ENCODE measurements at regions not wholly inside any gene's neighbourhood (a gene's known extent, or its start where the extent isn't known, plus 50 kb on each side); places are given as distances from the start of the nearest gene placed in this dataset.

- DNase-seq = no peak
Measured at GRCh38 chr7:106776618-106777347, 88.3 kb upstream of the PIK3CG start.

- DNase-seq = no peak
Measured at GRCh38 chr7:106777674-106778299, 87.3 kb upstream of the PIK3CG start.

- DNase-seq = no peak
Measured at GRCh38 chr7:106778656-106779250, 86.3 kb upstream of the PIK3CG start.

- DNase-seq = peak; percentile 12
Measured at GRCh38 chr7:106779877-106780276, 85.2 kb upstream of the PIK3CG start.

- DNase-seq = no peak
Measured at GRCh38 chr7:106781007-106781406, 84.1 kb upstream of the PIK3CG start.

GRCh38 chr7:106781828-106782544 lies 83.1 kb upstream of the PIK3CG start:
- DNase-seq = no peak

- no peak for DNase-seq
Measured at GRCh38 chr7:106783286-106783685, 81.8 kb upstream of the PIK3CG start.

GRCh38 chr7:106788637-106789036 lies 76.4 kb upstream of the PIK3CG start:
- no peak for DNase-seq

- no peak for DNase-seq
Measured at GRCh38 chr7:106791526-106791925, 73.6 kb upstream of the PIK3CG start.

- peak; percentile 7 for DNase-seq
Measured at GRCh38 chr7:106792233-106792926, 72.7 kb upstream of the PIK3CG start.

- DNase-seq = peak; percentile 42
Measured at GRCh38 chr7:106793015-106793975, 71.8 kb upstream of the PIK3CG start.

- DNase-seq = no peak
Measured at GRCh38 chr7:106794276-106795083, 70.6 kb upstream of the PIK3CG start.

GRCh38 chr7:106795084-106795876 lies 69.8 kb upstream of the PIK3CG start:
- DNase-seq = no peak

- no peak for DNase-seq
Measured at GRCh38 chr7:106795877-106796231, 69.2 kb upstream of the PIK3CG start.

- peak; percentile 10 for DNase-seq
Measured at GRCh38 chr7:106797937-106798336, 67.1 kb upstream of the PIK3CG start.

- DNase-seq = no peak
Measured at GRCh38 chr7:106802589-106802988, 62.5 kb upstream of the PIK3CG start.

GRCh38 chr7:106806556-106806955 lies 58.5 kb upstream of the PIK3CG start:
- no peak for DNase-seq

GRCh38 chr7:106807474-106807873 lies 57.6 kb upstream of the PIK3CG start:
- no peak for DNase-seq

- DNase-seq = no peak
Measured at GRCh38 chr7:106808967-106809635, 56.0 kb upstream of the PIK3CG start.

- DNase-seq = no peak
Measured at GRCh38 chr7:106811472-106811871, 53.6 kb upstream of the PIK3CG start.

Data from OCI-M1 (cell line).